Keratinocyte (primary cell): ENCODE measurements at regions not wholly inside any gene's neighbourhood (a gene's known extent, or its start where the extent isn't known, plus 50 kb on each side); places are given as distances from the start of the nearest gene placed in this dataset.

ENCODE experiments used
- DNase-seq: peaks from one replicate; pipeline ENCODE4 v3.0.0-alpha.2; 2011; ENCODE audit warnings: low read depth, missing footprints, low spot score
- FAIRE-seq: peaks from 2 replicates; lab custom pipeline; 2011; peaks lifted over from hg19 to GRCh38; lab: Jason Lieb, UNC
- H2AFZ ChIP-seq: 2 replicates; pipeline ENCODE4 v1.6.0; 2012; ENCODE audit warnings: low read length, control low read depth, inconsistent platforms; ENCODE audit not compliant: control insufficient read depth
- H3K27ac ChIP-seq: 2 replicates; pipeline ENCODE4 v1.5.1; 2011; ENCODE audit warnings: low read length; ENCODE audit not compliant: control insufficient read depth, insufficient read depth
- H3K27me3 ChIP-seq: 3 replicates; pipeline ENCODE4 v1.6.0; 2011; ENCODE audit warnings: low read length; ENCODE audit not compliant: control insufficient read depth, insufficient read depth; ENCODE audit errors: extremely low read depth
- H3K36me3 ChIP-seq, 2 experiments: 2 replicates in 1 of 2; 3 replicates in 1 of 2; pipeline ENCODE4 v1.5.1; 2011; ENCODE audit warnings: low read length in 2 of 2, mild to moderate bottlenecking in 1 of 2; ENCODE audit not compliant: control insufficient read depth in 2 of 2, insufficient read depth in 2 of 2; ENCODE audit errors: extremely low read depth in 1 of 2
- H3K4me1 ChIP-seq: 3 replicates; pipeline ENCODE4 v1.5.1; 2011; ENCODE audit warnings: low read length; ENCODE audit not compliant: control insufficient read depth, insufficient read depth; ENCODE audit errors: extremely low read depth
- H3K4me2 ChIP-seq: 3 replicates; pipeline ENCODE4 v1.6.0; 2011; ENCODE audit warnings: low read depth, low read length; ENCODE audit not compliant: control insufficient read depth, insufficient read depth; ENCODE audit errors: extremely low read depth
- H3K4me3 ChIP-seq, 3 experiments: fragments of 200-600 bp in 1 of 3; sonication (generic) in 1 of 3; 2 replicates in 2 of 3; 3 replicates in 1 of 3; pipeline ENCODE4 v1.5.1; 2011 to 2016; ENCODE audit warnings: low read length in 3 of 3, mild to moderate bottlenecking in 3 of 3, control low read depth in 2 of 3, inconsistent platforms in 1 of 3, low read depth in 1 of 3, mixed read lengths in 1 of 3, mixed run types in 1 of 3, moderate library complexity in 1 of 3; ENCODE audit not compliant: control insufficient read depth in 2 of 3, insufficient read depth in 2 of 3; ENCODE audit errors: extremely low read depth in 1 of 3
- H3K79me2 ChIP-seq: 2 replicates; pipeline ENCODE4 v1.6.0; 2012; ENCODE audit warnings: low read length; ENCODE audit not compliant: control insufficient read depth, insufficient read depth
- H3K9ac ChIP-seq: 3 replicates; pipeline ENCODE4 v1.6.0; 2011; ENCODE audit warnings: low read length; ENCODE audit not compliant: control insufficient read depth, insufficient read depth; ENCODE audit errors: extremely low read depth
- H3K9me1 ChIP-seq: 3 replicates; pipeline ENCODE4 v1.6.0; 2011; ENCODE audit warnings: low read length; ENCODE audit not compliant: control insufficient read depth, insufficient read depth; ENCODE audit errors: extremely low read depth
- H3K9me3 ChIP-seq: 2 replicates; pipeline ENCODE4 v1.5.1; 2012; ENCODE audit warnings: low read depth, low read length; ENCODE audit not compliant: control insufficient read depth
- H4K20me1 ChIP-seq: 3 replicates; pipeline ENCODE4 v1.6.0; 2011; ENCODE audit warnings: low read length; ENCODE audit not compliant: control insufficient read depth, insufficient read depth; ENCODE audit errors: extremely low read depth
- CTCF ChIP-seq, 3 experiments: IDR thresholded peaks in 1 of 3; conservative IDR thresholded peaks in 1 of 3; optimal IDR thresholded peaks in 1 of 3; 2 replicates in 2 of 3; 3 replicates in 1 of 3; pipeline versions ENCODE3 to v1.5.1; 2011; ENCODE audit warnings: low read length in 3 of 3, mild to moderate bottlenecking in 3 of 3, moderate library complexity in 2 of 3, control low read depth in 1 of 3, inconsistent platforms in 1 of 3; ENCODE audit not compliant: insufficient read depth in 2 of 3; ENCODE audit errors: extremely low read depth in 1 of 3
- EZH2 ChIP-seq: IDR thresholded peaks from one replicate; pipeline ENCODE4 v1.6.1; 2012; ENCODE audit warnings: inconsistent platforms, mild to moderate bottlenecking, low read length, moderate library complexity
- dilution Hi-C: fragments of 300-500 bp; cut with MboI; formaldehyde crosslinking; loops from one replicate; pipeline ENCODE4 v1.7.0; 2020; ENCODE audit warnings: low sequenced_read_pairs; ENCODE audit not compliant: extremely low pct_ligation_motif_present

- no peaks in the 10 kb centered on the region for H3K9me3 ChIP-seq
- DNase-seq (no peak), FAIRE-seq (no peak)
- TF ChIP-seq EZH2, result no peak
- TF ChIP-seq CTCF (optimal IDR thresholded peaks at IDR 0.05 in 1 of 3, IDR thresholded peaks at IDR 0.05 in 1 of 3, conservative IDR thresholded peaks at IDR 0.05 in 1 of 3; ENCODE audit: extremely low read depth in 1 of 3, insufficient read depth in 2 of 3, low read length in 3 of 3), result no peak
- no peaks in the 10 kb centered on the region for H3K4me1 ChIP-seq
- H3K4me2 ChIP-seq, result no peak overlapping the region
- no peak overlapping the region for H3K27ac ChIP-seq
- no peaks in the 10 kb centered on the region for H3K36me3 ChIP-seq
- no peak overlapping the region for H3K9ac ChIP-seq
- H3K27me3 ChIP-seq, result no peaks in the 10 kb centered on the region
- dilution Hi-C loops, result no loop called here
- H4K20me1 ChIP-seq, result no peaks in the 10 kb centered on the region
- H3K4me3 ChIP-seq, result no peak overlapping the region
- no peak overlapping the region for H2AFZ ChIP-seq
- no peaks in the 10 kb centered on the region for H3K79me2 ChIP-seq
- no peaks in the 10 kb centered on the region for H3K9me1 ChIP-seq
These were observed 134.6 kb upstream of the ADAMTS18 start for GRCh38 chr16:77569406-77569805.

DNA sequence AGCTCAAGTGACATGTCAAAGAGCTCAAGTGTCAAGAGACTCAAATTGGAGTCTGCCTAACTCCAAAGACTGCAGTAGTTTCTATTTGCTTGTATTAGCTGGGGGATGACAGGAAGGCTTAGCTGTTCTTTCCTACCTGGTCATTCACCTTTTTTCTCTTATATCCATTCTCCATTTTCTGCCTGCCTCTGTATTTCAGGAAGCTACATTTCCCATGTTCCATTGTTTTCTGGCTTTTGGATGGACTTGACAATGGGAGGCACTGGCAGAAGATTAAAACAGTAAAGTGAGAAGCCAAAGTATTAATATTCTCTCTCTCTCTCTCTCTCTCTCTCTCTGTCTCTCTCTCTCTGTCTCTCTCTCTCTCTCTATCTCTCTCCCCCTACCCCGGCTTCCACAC lies 135.7 kb upstream of the ADAMTS18 start:
- H3K27ac ChIP-seq, result no peak overlapping the region
- H3K27me3 ChIP-seq, result no peaks in the 10 kb centered on the region
- no peak overlapping the region for H3K4me2 ChIP-seq
- no peak overlapping the region for H2AFZ ChIP-seq
- no peak for FAIRE-seq
- H4K20me1 ChIP-seq, result no peaks in the 10 kb centered on the region
- DNase-seq, result no peak
- no peak for TF ChIP-seq CTCF (optimal IDR thresholded peaks at IDR 0.05 in 1 of 3, IDR thresholded peaks at IDR 0.05 in 1 of 3, conservative IDR thresholded peaks at IDR 0.05 in 1 of 3; ENCODE audit: extremely low read depth in 1 of 3, insufficient read depth in 2 of 3, low read length in 3 of 3)
- TF ChIP-seq EZH2, result no peak
- H3K9me3 ChIP-seq, result no peaks in the 10 kb centered on the region
- dilution Hi-C loops, result no loop called here
- no peak overlapping the region for H3K9ac ChIP-seq
- H3K4me3 ChIP-seq, result no peak overlapping the region
- H3K79me2 ChIP-seq, result no peaks in the 10 kb centered on the region
- H3K4me1 ChIP-seq, result no peaks in the 10 kb centered on the region
- H3K36me3 ChIP-seq, result no peaks in the 10 kb centered on the region
- no peaks in the 10 kb centered on the region for H3K9me1 ChIP-seq
